ENCODE measurements at regions not wholly inside any gene's neighbourhood (a gene's known extent, or its start where the extent isn't known, plus 50 kb on each side); places are given as distances from the start of the nearest gene placed in this dataset.

DNA sequence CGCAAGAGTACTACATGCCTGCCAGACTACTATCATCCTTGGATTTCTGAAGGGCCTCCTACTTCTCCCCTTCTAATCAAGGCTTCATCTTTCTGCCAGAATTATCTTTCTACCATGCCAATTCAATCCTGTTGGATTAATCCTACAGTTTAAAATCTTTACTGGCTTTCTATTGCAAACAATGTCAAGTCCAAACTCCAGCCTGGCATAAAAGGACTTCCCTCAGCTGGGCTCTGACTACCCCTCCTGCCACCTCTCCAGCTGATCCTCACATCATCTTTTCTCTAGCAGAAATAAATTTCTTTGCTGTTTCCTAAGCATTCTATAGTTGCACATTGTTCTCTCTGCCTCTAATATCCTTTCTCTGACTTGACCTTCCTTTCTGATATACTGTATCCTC is 119.7 kb upstream of the RAD23B start:
- no peak for DNase-seq (ENCODE audit: low read depth in 2 of 2)

DNA sequence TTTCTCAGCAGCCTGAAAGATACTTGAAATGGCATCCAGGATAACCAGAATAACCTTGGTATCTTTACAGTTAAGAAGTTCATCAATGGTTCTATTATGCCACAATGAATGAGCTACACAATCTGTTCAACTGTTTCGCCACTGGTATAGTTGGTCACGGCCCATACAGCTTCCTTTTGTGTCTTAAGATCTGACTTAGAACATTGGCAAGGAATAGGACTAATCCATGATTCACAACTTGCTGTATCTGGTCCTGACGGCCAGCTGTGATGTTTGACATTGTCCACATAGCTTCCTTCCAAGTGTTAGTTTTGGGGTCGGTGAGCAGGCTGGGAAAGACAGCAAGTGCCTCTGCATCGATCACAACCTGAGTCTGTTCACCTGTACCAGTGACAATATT is 113.3 kb upstream of the RAD23B start:
- no peak for DNase-seq (ENCODE audit: low read depth in 2 of 2)

DNA sequence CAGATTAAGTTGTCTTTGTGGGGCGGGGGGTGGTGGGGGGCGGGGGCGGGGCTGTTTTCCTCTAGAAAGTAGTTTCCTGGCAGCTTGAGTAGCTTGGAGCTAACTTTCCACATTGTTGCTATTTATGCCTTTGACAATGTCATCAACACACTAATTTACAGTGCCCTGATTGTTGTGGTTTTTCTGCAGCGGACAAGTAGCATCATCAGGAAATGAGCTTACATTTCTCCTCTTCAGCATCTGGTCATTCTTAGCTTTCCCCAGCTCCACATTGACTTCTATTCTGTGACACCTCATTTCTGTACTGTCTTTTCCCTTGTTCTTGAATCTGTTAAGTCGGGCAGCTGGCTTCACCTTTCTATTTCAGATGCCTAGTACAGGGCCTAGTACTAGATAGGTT is 112.3 kb upstream of the RAD23B start:
- no peak for DNase-seq (ENCODE audit: low read depth in 2 of 2)

DNA sequence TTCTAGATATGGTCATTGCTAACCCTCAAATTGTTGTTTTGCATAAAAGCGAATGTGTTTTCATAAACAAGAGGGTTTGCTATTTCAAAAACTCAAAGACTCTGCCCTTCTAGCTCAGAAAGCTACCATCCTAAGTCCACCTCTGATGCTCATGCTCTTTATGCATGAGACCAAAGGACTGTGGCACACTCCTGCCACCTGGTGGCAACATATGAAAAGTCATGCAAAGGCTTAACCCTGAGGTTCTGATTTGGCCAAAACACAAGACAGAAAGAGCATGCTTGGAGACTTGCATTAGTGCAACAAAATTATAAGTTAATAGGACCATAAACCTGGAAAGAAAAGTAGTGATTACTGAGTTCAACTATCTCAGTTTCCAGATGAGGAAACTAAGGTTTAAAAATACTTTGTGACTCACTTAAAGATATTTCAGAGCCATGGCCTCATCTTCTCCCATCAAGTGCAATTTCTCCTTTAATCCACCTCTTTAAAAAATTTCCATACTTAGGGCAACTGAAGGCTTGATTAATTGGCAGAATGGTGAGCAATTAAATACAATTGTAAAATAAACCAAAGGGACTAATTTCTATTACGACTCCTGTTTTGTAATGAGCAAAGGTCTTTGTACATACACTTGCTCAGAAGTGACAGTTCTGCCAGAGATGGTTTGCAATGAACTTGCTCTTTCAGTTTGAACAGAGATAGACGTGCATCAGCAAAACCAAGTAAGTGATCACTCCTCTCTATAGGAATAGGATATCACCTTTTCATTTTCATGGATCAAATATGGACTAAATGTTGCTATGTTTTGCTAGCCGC is 110.7 kb upstream of the RAD23B start:
- DNase-seq (ENCODE audit: low read depth in 2 of 2) = peak; percentile 10 to 51

DNA sequence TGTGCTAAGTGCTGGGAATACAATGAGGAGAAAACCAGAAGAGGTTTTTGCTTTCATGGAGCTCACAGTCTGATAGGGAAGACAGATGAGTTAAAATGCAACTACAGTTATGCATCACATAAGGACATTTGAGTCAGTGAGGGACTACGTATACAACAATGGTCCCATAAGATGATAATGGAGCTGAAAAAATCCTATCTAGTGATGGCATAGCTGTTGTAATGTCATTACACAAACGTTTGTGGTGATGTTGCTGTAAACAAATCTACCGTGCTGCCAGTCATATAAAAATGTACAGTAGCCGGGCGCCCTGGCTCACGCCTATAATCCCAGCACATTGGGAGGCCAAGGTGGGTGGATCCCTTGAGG is 110.1 kb upstream of the RAD23B start:
- DNase-seq (ENCODE audit: low read depth in 2 of 2) = no peak

DNA sequence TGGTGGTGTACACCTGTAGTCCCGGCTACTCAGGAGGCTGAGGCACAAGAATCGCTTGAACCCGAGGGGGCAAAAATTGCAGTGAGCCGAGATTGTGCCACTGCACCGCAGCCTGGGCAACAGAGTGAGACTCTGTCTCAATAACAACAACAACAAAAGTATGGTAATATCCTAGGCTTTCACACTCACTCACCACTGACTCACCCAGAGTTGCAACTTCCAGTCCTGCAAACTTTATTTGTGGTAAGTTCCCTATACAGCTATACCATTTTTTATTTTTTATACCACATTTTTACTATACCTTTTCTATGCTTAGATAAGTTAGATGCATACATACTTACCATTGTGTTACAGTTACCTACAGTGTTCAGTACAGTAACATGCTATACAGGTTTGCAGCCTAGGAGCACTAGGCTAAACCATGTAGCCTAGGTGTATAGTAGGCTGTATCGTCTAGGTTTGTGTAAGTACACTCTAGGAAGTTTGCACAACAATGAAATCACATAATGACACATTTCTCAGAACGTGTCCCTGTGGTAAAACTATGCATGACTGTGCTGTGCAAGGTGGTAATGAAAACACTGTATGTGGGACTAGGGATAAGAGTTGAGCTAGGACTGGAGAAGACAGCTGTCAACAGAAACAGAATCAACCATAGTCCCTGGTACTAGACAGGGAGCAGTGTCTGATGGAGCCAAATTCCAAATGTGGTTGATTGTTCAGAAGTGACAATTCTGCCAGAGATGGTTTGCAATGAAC is 109.5 kb upstream of the RAD23B start:
- DNase-seq (ENCODE audit: low read depth in 2 of 2) = no peak

DNA sequence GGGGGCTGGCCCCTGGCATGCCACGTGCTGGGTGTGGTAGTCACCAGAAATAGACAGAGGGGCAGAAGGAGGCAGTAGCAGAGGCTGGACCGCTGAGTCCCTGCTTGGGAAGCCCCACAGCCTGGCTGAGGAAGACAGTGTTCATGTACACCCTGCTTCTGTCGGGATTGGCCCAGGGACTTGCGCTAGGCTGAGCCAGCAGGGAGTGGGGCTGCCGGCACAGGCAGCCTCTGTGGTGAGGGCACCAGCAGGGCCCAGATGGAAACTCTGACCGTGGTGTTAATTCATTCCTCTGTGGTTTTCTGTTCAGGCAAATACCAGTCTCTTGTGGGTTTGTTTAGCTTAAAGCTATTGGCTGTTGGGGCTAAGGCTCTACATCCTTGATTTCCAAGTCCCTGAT is 108.6 kb upstream of the RAD23B start:
- DNase-seq (ENCODE audit: low read depth in 2 of 2) = no peak

DNA sequence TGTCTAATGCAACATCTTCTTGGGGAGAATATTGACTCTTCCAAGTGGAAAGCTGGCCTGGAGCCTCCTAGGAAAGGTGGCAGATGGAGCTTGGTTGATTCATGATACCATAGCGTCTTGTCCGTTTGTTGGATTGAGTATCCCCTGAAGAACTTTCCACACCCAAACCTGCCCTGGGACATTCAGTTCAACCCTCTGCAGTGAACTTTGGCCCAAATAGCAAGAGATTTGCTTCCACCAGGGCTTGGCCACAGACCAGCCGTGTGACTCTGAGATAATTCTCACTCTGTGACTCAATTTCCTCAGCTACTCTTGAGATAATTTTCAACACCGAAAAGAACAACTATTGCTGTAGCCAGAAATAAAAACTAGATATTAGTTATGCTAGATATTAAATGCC is 108.0 kb upstream of the RAD23B start:
- DNase-seq (ENCODE audit: low read depth in 2 of 2) = no peak

DNA sequence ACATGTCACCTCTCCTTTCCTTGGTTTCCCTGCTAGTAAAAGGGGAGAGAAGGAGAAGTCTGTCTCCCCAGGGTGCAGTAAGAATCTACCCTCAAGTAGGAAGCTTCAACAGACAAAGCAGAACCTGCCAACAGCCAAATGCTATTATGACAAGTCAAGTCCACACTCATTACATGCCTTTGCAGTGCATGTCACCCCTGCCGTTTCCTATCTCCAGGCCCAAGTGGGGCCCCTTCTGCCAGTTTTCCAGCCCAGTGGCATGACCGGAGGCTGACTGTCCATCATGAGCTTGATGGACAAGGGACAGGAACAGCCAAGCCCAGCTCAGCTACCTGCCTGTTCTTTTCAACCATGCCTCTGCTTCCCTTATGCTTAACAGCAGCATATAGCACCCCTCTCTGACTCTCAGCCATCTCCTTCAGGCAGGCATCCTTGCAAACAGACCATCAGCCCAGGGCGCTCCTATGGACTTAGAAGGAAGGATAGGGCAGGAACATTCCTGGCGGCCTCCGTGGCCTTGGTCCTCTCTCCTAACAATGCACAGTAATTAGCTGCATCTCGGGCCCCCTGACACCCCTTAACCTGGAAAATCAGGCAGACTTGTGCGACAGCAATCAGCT is 107.2 kb upstream of the RAD23B start:
- DNase-seq (ENCODE audit: low read depth in 2 of 2) = no peak

DNA sequence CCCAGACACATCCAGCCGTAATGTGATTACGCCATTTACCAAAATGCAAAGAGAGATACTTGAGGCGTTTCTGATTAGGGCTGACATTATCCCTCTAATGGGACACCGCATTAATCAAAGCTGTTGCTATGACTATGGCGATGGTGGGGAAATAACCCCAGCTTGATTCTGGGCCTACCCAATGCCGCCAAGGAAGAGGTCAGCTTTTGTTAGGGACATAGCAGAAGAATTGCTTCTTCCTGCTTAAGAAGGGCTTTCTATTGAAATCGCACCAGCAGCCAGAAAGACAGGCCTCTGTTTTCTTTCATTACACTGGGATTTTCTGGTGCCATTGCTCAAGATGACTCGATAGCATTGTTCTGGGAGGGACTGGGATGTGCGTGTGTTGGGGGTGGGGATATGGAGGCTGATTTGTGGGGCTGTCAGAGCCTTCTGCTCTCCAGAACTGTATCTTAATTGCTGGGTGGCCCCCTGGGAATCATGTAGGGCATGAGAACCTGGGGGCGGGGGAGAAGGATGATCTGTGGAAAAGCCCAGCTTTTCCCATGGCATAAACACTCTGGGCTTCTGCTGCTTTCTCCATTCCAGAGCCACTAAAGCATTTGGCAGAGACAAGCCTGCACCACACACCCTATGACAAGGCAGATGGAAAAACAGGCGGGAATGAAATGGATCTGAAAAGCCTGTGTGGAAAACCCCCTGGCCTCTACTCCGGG is 106.5 kb upstream of the RAD23B start:
- no peak for DNase-seq (ENCODE audit: low read depth in 2 of 2)

DNA sequence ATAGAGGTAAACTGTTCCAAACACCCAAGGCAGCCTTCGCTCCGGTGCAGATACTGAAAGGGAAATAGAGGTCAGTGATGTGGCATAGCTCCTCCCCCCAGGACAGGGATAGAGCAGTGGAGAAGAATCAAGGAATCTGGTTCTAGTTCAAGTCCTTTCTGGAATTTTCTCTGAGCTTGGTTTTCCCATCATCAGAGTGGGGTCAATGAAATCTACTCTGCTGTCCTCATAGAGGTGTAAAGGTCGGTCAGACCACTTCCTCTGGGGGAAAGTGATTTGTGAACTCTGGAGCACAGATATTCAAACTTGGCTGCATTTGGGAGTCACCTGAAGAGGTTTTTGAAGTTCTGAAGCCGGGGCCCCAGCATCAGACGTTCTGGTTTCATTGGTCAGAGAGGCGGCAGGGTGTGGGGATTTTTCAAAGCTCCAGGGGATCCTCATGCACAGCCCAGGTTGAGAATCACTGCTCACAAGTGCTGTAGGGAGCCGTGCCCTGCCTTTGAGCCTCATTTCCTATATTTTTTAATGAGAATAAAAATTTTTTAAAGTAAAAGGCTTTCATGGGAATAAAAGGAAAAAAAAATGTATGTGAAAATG is 105.7 kb upstream of the RAD23B start:
- no peak for DNase-seq (ENCODE audit: low read depth in 2 of 2)

DNA sequence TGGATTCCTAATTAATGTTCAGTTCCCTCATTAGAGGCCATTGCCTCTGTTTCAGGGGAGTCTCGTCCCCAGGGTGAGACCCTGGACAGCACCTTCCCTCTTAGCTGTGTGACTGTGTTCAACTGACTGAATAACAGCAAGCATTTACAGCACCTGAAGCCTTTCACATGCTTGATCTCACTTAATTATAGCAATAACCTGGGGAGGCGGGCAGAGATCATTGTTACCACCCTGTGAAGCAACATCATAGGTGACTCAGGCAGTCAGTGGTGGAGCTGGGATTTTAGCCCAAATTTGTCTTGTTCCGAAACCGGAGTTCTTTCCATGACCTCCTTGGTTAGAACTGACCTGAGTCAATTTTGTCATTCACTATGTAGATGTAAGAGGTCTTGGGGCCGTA is 105.2 kb upstream of the RAD23B start:
- no peak for DNase-seq (ENCODE audit: low read depth in 2 of 2)

DNA sequence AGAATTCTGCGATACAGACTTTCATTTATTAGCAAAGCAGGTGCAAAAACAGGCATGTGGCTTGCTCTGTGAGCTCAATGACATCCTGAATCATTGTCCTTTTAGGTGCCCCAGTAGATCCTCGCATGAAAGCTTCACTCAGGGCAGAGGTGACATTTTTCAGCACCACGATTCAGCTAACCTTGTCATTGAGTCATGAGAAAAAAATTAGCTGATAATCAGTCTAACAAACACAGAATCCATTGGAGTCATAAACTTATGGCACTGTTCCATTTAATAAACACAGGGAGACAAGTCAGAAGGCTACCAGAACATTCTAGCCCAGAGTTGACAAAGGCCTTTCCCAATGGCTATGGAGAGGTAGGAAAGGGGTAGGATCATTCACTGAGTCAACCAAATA is 104.8 kb upstream of the RAD23B start:
- no peak for DNase-seq (ENCODE audit: low read depth in 2 of 2)

DNA sequence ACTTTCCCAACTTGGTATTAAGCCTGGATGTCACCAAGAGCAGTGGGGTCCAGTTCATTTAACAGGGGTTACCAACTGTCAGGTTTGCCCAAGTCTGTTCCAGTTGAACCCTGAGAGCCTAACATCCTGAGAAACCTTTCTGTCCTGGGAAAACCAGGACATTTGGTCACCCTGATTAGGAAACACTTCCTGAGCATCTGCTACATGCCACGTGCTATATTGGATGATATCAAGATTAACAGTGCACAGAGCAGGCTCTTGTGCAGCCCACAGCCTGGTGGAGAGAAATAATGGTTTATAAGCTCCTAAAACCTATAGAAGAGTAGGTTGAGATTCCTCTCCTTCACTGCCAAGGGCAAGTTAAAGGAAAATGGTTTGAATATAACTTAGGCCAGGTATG is 102.9 kb upstream of the RAD23B start:
- no peak for DNase-seq (ENCODE audit: low read depth in 2 of 2)

DNA sequence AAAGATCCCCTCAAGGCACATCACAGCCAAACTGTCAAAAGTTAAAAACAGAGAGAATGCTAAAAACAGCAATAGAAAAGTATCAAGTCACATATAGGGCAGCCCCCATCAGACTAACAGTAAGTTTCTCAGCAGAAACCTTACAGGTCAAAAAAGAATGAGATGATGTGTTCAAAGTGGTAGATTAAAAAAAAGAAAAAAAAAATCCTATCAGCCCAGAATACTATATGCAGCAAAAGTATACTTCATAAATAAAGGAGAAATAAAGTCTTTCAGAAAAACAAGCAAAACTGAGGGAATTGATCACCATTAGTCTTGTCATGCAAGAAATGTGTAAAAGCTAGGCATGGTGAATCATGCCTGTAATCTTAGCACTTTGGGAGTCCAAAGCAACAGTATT is 99.9 kb upstream of the RAD23B start:
- no peak for DNase-seq (ENCODE audit: low read depth in 2 of 2)

DNA sequence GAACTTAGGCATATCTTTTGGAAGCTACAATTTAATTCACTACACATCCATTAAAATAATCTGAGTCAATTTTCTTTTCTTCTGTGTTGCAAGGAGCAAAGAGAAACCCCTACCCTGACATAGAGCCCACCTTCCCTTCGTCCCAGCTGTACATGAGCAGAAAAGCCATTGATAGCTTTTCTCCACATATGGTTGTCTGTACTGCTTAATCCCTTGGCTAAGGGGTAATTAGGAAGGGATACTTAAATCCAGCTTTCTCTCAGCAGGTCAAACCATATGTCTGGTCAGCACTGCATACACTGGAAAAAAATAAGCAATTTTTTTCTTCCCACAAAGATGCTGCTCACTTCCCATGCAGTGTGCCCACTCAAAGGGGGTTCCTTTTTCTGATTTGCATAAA is 94.7 kb upstream of the RAD23B start:
- no peak for DNase-seq (ENCODE audit: low read depth in 2 of 2)

DNA sequence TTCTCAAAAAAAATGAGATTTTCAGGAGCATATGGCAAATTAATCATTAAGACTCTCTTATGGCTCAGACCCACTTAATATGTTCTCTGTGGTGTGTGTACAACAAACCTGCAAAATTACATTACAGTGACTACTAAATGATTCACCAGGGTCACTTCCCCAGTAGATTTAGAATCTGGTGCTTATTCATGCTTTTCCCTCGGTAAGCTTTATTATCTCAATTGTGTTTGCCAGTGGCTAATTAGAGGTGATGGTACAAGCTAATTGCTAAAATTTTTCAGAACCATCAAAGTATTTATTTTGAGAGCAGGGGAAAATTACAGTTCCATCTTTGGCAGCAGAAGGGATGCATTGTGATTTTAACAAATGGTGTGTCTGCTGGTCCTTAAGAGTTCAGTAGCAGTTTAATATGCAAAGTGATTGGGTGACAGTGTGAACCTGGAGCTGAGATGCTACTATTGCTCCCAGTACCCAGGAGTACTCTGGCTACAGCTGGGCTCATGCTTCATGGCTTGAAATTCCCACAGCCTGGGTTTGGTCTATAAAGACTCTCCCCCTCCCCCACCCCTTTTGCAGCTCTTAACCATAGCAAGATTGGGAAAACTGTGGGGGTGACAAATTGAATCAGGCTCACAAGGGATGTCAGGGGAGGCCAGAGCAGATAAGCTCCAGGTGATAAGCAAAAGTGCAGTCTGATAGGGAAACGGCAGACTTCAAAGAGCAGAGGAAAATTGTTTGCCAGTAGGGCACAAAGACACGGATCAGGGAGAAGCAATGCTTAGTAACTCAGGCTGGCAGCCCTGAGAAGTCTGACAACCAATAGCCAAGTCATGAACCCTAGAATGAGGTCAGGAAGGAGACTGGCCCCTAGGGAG is 92.8 kb upstream of the RAD23B start:
- no peak for DNase-seq (ENCODE audit: low read depth in 2 of 2)

DNA sequence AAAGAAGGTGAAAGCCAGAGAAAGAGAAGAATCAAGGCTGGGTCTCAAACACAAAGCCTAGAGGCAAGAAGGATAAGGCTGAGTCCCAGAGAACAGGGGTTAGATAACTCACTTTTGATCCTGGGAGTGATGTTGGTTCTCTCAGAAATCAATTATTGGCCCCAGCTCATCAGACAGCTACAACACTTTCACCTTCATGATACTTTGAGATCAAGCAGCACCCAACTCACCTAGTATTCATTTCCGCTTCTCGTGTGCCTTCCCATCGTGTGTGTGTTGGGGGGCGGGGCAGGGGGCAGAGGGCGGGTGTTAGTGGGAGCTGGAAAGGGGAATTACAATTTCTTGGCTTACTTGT is 92.2 kb upstream of the RAD23B start:
- DNase-seq (ENCODE audit: low read depth in 2 of 2) = no peak

DNA sequence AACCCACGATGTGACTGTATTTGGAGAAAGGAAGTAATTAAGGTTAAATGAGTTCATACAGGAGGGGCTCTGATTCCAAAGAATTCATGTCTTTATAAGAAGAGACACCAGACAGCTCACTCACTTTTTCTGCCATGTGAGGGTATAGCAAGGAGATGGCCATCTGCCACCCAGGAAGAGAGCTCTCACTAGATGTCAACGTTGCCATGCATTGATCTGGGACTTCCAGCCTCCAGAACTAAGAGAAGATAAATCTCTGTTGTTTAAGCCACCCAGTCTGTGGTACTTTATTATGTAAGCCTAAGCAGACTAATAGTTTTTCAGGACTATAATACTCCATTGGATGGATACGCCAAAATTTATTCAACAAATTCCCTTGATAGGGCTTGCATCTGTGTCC is 89.8 kb upstream of the RAD23B start:
- no peak for DNase-seq (ENCODE audit: low read depth in 2 of 2)

DNA sequence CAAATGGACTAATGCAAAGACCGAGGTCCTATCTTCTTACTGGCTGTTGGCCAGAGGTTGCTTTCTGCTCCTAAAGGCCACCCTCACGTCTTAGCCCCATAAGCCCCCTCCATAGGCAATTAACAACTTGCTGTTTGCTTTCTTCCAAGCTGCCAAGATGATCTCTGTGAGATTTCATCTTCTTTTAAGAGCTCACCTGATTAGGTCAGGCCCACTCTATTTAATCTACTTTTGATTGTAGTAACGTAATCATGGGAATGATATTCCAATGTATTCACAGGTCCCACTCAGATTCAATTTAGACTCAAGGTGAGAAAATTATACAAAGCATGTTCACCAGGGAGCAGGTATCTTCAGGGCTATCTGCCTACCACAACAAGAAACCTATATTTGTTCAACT is 84.4 kb upstream of the RAD23B start:
- no peak for DNase-seq (ENCODE audit: low read depth in 2 of 2)

DNA sequence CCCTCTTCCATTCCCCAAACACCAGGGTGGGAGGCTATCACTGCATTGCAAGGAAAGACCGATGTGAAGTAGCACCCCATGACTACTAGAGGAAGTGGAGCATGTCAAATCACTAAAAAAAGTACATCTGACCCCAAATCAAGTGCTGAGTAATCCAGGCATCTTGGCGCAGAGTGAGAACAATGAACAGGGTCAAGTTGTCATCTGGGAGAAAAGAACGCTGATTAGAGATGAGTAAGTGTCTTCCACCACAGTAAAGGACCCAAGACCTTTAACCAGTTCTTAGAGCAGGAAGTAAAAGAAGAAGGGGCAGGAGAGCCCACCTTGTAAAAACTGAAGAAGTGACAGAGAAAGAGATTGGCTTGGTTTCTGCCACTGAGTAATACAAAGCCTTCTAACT is 75.0 kb upstream of the RAD23B start:
- no peak for DNase-seq (ENCODE audit: low read depth in 2 of 2)
